SH-SY5Y (cell line): ENCODE measurements at regions not wholly inside any gene's neighbourhood (a gene's known extent, or its start where the extent isn't known, plus 50 kb on each side); places are given as distances from the start of the nearest gene placed in this dataset.
A peak's percentile ranks its signal among the peaks of the same experiment; 100 is the strongest.

Source experiments
- GATA2 ChIP-seq: IDR thresholded peaks from 2 replicates; pipeline ENCODE4 v1.6.1; 2011; ENCODE audit warnings: mild to moderate bottlenecking, low read depth, low read length
- GATA3 ChIP-seq: IDR thresholded peaks from 2 replicates; pipeline ENCODE4 v1.6.1; 2011; ENCODE audit warnings: low read depth, mild to moderate bottlenecking, low read length, moderate library complexity

GRCh38 chr9:80928697-80929096, 760.6 kb downstream of the TLE1 start:
- TF ChIP-seq GATA2 (no peak), GATA3 (no peak)

- TF ChIP-seq GATA2 (no peak), GATA3 (no peak)
These were observed 762.7 kb downstream of the TLE1 start for GRCh38 chr9:80926611-80927010.

GRCh38 chr9:80922544-80922943, 766.8 kb downstream of the TLE1 start:
- no peak for TF ChIP-seq GATA2
- no peak for TF ChIP-seq GATA3

- no peak for TF ChIP-seq GATA2
- TF ChIP-seq GATA3: no peak
These were observed 782.6 kb downstream of the TLE1 start for GRCh38 chr9:80906728-80907127.

GRCh38 chr9:80899208-80899607, 790.1 kb downstream of the TLE1 start:
- TF ChIP-seq GATA3 (no peak), GATA2 (no peak)

GRCh38 chr9:80893190-80893589, 796.2 kb downstream of the TLE1 start:
- TF ChIP-seq GATA3: no peak
- TF ChIP-seq GATA2: no peak

GRCh38 chr9:80892703-80893102, 796.6 kb downstream of the TLE1 start:
- TF ChIP-seq GATA3 (no peak), GATA2 (no peak)

- TF ChIP-seq GATA2 (no peak), GATA3 (no peak)
These were observed 799.2 kb downstream of the TLE1 start for GRCh38 chr9:80890124-80890523.

GRCh38 chr9:80885894-80886293, 803.5 kb downstream of the TLE1 start:
- TF ChIP-seq GATA3: no peak
- TF ChIP-seq GATA2: no peak

- no peak for TF ChIP-seq GATA3
These were observed 805.3 kb downstream of the TLE1 start for GRCh38 chr9:80883826-80884579.

- TF ChIP-seq GATA2: no peak
- no peak for TF ChIP-seq GATA3
These were observed 805.9 kb downstream of the TLE1 start for GRCh38 chr9:80883426-80883825.

GRCh38 chr9:80881940-80882339, 807.4 kb downstream of the TLE1 start:
- TF ChIP-seq GATA3 (no peak), GATA2 (no peak)

- TF ChIP-seq GATA3 (peak; percentile 90), GATA2 (peak; percentile 91)
These were observed 808.0 kb downstream of the TLE1 start for GRCh38 chr9:80881320-80881719.

- TF ChIP-seq GATA2 (no peak), GATA3 (no peak)
These were observed 810.8 kb downstream of the TLE1 start for GRCh38 chr9:80878556-80878955.

- no peak for TF ChIP-seq GATA3
- TF ChIP-seq GATA2: no peak
These were observed 813.4 kb downstream of the TLE1 start for GRCh38 chr9:80875947-80876346.

GRCh38 chr9:80874276-80874675, 815.1 kb downstream of the TLE1 start:
- no peak for TF ChIP-seq GATA2

GRCh38 chr9:80873861-80874260, 815.5 kb downstream of the TLE1 start:
- TF ChIP-seq GATA2 (no peak), GATA3 (no peak)
